GM19043 (cell line): ENCODE measurements at regions not wholly inside any gene's neighbourhood (a gene's known extent, or its start where the extent isn't known, plus 50 kb on each side); places are given as distances from the start of the nearest gene placed in this dataset.

Source experiments
- ATAC-seq: cut with Tn5 transposase; IDR thresholded peaks from one replicate; pipeline ENCODE4 v1.9.1; 2021; ENCODE audit warnings: low read depth; ENCODE audit not compliant: unreplicated experiment

DNA sequence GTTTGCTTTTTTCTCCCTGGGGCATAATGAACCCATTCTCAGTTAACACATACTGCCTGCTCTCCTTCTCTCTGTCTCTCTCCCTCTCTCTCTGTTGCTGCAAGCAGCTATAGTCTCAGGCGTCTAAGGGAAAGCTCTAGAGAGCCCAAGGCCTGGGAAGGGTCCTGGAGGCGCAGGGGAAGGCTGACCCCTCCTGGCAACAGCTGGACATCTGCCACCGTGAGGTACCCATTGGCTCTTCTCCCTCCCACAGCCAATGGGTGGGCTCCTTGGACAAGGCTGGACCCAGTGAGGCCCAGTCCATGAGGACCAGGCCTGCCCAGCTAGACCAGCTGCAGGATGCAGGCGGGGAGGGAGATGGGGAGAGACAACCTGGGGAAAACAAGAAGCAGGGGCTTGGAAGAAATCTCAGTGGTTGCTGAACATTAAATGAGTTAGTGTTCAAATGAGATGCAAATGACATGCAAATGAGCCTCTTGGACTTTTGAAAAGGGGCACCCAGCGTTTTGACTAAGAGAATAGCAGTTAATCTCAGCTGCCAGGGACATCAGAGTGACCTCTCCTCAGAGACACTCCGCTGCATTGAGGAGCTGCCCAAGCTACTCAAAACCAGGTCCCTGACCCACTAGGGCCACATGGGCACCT, 349.7 kb downstream of the BUD13 start:
- ATAC-seq: no peak

DNA sequence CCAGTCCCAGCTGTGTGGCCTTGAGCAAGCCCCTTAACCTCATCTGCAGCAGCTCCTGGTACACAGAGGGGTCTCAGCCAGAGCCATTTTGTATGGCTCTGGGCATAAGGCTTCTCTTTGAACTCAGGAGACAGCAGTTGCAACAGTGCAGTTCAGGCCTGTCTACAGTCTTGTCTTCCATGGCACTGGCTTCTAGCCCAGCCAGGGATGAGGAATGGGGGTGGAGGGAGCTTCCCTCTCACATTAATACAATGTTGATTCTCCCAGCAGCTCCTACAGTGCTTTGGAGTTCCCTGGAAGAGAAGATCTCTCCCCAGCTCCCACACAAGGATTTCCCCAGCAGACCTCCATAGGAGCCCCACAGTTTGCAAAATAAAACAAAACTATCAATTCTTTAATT, 350.2 kb downstream of the BUD13 start:
- no peak for ATAC-seq

DNA sequence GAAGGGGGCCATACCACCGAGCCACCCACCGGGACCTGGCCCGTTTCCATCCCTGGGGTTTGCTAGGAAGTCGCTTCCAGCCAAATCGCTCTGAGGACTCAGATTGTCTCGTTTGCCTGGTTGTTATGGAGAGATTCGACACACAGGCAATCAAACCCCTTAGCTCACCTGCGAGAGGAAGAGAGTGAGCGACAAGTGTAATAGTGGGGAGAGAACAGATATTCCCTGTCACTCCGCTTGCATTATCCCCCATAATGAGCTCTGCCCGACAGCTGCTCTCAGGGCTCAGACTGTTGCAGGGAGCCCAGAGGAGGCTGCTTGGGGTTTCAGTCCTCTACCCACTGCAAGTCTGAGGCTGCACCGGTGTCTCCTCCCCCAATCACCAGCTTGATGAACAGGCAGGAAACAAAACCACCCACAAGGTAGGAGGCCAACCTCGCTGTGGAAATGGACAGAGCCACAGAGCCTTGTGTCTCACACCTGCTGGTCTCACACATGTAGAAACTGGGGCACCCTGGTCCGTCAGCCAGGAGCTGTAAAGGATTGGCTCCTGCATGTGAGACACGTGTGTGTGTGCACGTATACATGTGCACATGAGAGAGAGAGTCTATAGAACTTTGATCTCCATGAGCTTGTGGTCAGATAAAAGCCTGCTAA, 351.1 kb downstream of the BUD13 start:
- no peak for ATAC-seq

DNA sequence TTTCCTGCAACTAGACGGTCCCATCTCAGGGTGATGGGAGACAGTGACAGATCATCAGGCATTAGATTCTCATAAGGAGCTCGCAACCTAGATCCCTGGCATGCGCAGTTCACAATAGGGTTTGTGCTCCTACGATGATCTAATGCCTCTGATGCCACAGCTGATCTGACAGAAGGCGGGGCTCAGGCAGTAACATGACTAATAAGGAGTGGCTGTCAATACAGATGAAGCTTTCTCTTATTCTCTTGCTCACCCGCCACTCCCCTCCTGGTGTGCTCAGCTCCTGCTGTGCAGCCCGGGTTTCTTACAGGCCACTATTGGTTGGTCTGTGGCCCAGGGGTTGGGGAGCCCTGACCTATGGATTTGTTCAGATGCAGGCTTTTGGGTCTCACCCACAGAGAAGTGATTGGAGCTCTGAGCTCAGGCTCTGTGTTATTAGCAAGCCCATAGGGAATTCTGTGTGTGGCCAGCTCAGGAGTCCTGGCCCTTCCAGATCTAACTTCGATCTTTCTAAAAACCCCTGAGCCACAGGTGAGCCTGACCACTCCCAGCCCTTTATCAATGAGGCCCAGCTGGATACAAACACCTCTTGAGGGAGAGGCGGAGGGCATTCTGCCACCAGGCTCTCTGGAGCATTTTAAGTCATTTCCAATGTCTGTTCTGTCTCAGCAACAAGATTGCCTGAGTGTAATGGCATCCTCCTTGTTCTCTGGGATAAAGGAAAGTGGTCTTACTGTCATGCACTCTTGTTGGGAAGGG, 351.8 kb downstream of the BUD13 start:
- ATAC-seq: no peak

DNA sequence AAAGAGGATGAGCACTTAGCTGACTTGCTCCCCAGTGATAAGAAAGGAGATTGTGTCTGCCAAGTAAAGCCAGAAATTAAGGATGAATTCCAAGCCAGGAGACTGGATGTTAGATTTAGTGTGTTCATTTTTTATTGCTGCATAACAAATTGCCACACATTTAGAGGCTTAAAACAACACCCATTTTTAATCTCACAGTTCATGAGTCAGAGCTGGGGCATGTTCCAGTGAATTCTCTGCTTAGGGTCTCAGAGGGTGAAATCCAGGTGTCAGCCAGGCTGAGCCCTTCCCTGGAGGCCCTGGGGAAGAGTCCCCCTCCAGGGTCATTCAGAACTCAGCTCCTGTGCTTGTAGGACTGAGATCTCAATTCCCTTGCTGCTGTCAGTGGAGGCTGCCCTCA, 352.8 kb downstream of the BUD13 start:
- ATAC-seq: no peak

DNA sequence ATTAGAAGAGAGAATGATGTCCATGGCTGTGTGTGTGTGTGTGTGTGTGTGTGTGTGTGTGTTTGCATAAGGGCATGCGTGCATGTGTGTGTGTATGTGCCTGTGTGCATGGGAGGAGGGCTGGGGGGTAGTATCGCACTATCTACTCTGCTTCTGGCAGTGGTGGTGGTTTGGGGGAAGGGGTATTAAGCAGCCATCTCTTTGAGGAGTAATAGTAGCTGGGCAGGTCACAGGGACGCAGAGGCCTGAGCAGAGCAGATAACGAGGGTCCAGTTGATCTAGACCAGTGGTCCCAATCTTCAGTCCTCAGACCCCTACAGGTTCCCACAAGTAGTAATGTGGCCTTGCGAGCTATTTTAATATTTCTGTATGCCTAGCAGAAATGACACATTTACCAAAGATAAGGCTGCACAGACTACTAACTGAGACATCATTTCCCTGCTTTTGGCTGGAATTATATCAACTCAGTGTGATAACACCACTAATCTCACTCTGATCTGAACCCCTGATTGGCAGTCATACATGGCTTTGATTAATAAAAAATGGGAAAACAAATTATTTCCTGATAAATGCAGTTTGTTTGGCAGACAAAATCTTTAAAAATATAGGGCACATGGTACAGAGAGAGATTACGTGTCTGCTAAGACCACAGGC, 354.3 kb downstream of the BUD13 start:
- ATAC-seq: no peak

DNA sequence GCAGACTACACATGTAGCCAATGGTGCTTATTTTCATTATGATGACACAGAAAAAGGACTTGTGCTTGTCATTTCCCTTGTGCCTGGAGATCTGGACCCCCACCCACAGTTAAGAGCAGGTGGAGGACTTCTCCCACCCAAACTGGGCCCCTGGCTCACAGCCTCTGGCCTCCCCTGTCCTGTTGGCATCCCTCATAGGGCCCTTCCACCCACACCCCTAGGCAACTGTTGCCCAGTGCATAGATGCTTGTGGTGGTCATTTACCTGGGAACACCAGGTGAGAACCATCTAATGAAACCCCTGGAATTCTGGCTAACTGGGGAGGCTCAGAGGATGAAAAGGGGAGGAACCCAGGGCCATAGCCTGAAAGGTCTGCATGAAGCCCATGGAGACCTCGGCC, 355.9 kb downstream of the BUD13 start:
- ATAC-seq: no peak

DNA sequence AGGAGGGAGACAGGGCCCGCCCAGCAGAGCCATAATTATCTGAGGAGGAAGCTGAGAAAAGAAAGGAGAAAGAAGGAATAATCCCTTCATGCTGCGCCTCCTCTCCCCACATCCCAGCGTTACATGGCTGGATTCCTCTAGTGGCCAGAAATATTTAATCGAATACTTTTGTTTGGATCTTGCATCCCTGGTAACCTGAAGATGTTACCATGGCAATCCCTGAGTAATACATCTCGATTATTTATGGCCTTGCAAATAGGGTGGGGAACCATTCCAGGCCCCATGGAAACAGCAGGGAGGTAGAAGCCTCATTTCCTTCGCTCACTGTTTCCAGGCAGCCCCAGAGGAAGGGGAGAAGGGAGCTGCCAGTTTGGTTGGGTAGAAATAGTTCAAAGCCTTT, 357.7 kb downstream of the BUD13 start:
- no peak for ATAC-seq

DNA sequence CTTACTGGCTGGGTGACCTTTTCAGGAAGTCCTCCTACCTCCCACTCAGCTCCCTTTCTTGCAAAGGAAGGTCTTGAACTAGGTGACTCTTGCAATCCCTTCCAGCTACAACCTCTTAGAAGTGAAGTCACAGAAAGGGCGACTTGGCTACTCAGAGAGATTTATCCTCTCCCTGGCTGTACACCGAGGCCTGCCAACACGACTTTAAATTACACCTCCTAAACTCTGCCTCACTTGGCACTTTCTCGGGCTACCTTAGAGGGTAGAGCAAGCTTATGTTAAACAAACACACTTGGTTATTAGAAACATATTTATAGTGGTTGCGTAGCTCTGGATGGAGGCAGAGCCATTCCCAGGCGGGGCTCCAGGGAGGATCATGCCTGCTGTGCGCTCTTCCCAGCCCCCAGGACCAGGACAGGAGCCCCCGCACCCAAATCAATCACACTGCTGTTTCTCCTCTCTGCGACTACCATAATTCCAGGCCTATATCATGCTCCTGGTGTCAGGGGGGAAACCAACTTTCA, 358.4 kb downstream of the BUD13 start:
- no peak for ATAC-seq

DNA sequence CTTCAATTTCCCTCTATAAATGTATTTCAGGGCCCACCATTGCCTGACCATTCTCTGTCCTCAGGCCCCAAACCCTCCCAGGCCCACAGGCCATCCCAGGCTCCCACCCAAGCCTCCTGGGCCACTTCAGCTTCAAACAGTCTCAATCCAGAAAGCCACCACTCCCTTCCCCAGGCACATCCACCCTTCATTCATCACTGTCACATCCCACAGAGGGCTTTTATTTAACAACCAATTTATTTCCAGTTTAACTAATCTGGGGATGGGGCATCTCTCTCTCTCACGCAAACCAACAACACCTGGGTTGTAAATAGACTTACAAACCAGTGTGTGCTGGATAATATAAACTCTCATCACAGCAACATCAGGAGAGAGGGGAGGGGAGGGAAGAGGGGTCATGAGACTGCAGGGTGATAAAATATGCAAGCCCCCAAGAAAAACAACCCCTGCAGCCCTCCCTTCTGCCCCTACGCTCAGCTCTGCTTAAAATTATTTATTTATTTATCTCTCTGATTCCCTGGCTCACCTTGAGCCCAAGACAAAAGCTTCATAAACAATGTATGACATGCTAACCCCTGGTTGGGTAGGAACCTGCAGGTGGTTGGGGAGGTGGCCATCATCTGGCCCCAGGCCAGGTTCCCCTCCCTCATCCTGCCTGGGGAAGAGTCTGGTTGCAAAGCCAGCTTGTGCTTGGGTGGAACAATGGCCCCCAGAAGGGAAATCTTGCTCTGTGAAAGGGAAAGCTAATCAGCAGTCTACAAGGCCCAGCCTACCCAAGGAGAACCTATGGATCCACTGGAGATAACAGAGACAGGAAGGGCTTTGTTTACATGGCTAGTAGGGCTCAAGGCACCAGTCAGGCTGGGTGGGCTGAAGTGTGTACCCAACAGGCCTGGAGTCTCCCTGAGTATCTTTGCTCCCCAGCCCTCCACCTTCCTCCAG, 359.2 kb downstream of the BUD13 start:
- ATAC-seq: no peak

DNA sequence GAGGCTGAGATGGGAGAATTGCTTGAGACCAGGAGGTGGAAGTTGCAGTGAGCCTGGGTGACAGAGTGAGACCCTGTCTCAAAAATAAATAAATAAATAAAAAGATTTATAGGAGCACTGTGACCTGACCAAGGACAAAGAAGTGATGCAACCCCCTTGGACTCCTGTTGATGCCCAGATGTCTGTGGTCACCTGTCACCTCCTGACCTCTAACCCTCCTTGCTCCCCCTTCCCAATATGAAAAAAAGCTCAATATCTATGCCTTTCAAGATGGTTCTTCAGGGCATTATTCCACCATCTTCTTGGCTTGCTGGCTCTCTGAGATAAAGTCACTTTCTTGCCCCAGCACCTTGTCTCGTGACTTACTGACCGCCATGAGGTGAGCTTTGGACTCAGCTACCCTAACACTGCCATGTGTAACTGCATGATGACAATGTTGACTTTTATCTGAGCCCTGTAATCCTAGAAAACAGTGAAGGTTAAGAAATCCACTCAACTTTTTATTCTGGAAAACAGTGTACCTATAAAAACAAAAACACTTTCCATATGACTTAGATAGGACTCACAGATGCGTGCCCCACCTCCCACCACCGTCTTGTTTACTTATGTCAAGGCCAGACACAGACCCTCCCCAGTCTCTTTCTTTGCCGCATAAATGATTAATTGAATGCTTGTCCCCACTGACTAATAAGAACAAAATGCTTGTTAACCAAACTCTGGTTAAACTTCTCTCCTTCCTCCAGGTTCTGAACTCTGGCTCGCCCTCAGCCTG, 360.5 kb downstream of the BUD13 start:
- no peak for ATAC-seq

DNA sequence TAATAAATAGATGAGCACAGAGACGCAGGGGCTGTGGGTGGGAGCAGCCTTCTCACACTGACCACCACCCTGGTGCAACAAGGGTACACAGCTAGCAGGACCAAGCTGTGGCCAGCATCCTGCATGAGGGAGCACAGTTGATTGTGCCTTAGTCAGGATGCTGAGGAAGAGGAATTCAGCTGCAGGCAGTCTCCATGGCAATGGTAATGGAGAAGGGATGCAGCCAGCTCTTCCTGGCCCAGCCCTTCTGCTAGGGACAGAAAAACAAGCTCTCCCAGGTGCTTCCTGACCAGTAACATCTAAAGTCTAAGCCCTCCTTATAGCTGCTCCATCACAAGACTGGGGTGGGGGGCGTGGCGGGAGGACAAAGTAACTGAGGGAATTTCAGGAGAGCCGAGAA, 363.5 kb downstream of the BUD13 start:
- no peak for ATAC-seq

DNA sequence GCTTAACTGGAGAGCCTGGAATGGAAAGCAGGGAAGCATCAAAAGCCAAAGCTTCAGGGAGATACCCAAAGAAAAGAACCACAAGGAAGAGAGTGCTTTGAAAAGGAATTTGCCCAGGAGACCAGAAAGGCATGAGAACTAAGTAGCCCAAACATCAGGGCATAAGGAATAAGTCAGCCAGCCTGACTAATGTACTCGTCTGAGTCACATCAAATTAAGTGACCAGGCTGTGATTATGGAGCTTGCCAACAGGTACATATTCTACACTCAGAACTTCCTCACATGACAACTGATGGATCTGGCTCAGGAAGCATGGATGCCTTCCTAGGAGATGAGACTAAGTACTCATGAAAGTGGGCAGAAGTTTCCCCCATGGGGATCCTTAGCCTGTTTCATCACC, 366.7 kb downstream of the BUD13 start:
- no peak for ATAC-seq

DNA sequence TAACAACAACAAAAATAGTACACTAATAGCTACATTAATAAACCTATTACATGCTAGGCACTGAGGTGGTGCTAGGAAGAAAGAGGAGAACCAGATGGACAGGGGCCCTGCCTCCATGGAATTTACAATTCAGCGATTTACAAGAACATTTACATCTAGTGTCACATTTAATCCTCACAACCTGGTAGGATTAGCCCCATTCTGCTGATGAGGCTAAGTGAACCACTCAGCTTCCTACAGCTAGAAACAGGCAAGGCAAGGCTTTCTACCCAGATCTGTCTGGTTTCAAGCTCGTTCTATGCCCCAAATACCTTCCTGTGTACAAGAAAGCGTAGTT, 368.4 kb downstream of the BUD13 start:
- no peak for ATAC-seq

DNA sequence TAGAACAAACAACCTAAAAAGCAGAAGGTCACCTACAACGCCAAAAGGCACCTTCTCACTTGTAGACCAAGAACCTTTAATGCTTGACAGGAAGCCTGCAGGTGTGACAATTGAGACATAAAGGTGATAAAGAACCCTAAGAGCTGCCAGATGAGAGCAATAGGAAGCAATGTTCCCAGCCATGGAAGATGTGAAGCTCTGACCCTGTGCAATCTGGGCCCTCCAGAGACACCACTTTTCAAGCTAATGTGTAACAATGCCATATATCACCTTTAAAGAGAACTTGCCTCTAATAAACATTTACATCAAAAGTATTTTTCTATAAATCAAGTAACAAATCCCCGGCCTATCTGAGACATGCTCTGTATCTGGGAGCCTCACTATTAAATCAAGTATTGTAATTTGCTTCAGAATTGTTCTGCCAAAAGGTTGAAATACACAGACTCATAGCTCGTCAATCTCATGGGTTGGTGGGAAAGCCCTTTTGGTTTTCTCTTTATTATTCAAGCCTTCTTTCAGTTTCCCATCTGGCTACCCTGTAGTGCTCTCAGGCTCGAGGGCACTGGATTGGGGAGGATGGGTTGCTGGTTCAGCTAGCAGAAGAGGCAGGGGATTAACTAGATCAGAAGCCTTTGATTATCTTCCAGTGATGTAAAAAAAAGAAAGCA, 368.9 kb downstream of the BUD13 start:
- no peak for ATAC-seq

DNA sequence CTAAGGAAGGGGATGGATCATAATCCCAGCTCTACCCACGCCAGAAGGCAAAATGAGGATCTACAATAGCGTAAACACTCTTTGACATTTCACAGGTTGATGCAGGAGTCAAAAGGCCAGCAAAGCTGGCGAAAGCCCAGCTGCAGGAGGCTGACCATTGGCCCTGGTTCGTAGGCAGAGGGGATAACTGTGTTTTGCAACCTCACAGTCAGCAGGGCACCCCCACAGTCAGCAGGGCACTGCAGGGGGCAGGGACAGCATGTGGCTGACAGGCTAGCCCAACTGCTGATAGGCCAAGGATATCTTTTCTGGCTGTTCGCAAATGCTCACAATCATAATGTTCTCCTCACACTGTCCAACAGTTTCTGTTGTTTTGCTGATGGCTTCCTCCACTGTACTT, 372.7 kb downstream of the BUD13 start:
- no peak for ATAC-seq

DNA sequence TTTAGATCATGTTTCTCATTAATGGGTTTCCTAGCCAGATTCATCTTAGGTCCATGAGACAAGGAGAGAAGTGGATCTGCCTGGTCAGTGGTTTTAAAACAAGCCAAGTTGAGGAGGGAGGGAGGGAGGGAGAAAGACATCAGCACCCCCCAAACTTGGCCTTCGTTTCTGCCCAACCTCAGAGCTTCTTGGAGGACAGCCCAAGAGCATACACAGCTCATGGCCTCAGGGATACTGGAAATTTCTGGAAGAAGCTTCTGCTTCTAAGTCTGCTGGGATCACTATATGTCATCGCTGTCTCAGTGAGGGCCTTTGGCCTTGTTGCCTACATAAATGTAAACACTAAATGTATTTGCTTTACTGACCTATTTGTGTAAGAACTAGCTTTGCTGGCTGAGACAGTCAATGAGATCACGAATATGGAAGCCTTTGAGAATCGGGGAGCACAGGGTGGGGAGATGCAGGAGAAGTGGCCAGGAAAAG, 375.1 kb downstream of the BUD13 start:
- ATAC-seq: no peak

DNA sequence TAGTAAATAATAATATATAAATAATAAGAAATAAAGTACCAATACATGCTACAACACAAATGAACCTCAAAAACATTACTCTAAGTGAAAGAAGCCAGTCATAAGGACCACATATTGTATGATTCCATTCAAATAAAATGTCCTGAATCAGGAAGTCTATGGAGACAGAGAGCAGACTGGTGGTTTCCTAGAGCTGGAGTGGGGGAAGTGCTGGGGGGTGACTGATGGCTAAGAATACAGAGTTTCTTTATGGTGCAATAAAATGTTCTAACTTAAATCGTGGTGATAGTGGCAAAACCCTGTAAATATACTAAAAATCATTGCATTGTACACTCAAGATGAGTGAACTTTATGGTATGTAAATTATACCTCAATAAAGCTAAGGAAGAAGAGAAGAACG, 376.5 kb downstream of the BUD13 start:
- ATAC-seq: no peak

DNA sequence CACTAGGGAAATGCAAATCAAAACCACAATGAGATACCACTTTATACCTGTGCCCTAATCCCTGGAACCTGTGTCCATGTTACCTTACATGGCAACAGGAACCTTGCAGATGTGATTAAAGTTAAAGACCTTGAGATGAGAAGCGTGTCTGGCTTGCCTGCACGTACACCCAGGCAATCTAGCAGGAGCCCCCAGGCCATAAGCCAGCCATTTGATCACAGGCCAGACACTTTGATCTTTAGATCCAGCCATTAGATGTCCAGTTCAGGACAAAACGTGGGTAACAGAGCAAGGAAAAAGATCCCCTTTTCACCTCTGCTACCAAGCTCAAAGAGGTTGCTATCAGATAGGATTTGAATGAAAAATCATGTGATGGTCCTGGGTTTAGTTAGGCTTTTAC, 378.8 kb downstream of the BUD13 start:
- no peak for ATAC-seq
